Glomerular endothelial cell (primary cell): ENCODE measurements at regions not wholly inside any gene's neighbourhood (a gene's known extent, or its start where the extent isn't known, plus 50 kb on each side); places are given as distances from the start of the nearest gene placed in this dataset.

Experiments used
- DNase-seq: peaks from one replicate; pipeline ENCODE4 v3.0.0-alpha.2; 2011; ENCODE audit warnings: low read depth, low spot score; ENCODE audit errors: extremely low read depth

GRCh38 chr11:112634551-112634950, 326.7 kb upstream of the NCAM1 start:
- DNase-seq: no peak

GRCh38 chr11:112634995-112635737, 326.1 kb upstream of the NCAM1 start:
- DNase-seq: no peak

- no peak for DNase-seq
Measured at GRCh38 chr11:112637076-112637475, 324.1 kb upstream of the NCAM1 start.

GRCh38 chr11:112637876-112638275, 323.3 kb upstream of the NCAM1 start:
- DNase-seq: no peak

- no peak for DNase-seq
Measured at GRCh38 chr11:112639469-112639868, 321.8 kb upstream of the NCAM1 start.

GRCh38 chr11:112643416-112643815, 317.8 kb upstream of the NCAM1 start:
- DNase-seq: no peak

- DNase-seq: no peak
Measured at GRCh38 chr11:112644410-112645131, 316.6 kb upstream of the NCAM1 start.

GRCh38 chr11:112649856-112650255, 311.4 kb upstream of the NCAM1 start:
- DNase-seq: no peak

- DNase-seq: no peak
Measured at GRCh38 chr11:112650527-112650926, 310.7 kb upstream of the NCAM1 start.

GRCh38 chr11:112651386-112651785, 309.8 kb upstream of the NCAM1 start:
- DNase-seq: no peak

GRCh38 chr11:112652786-112653390, 308.3 kb upstream of the NCAM1 start:
- no peak for DNase-seq

- no peak for DNase-seq
Measured at GRCh38 chr11:112655371-112655770, 305.8 kb upstream of the NCAM1 start.

GRCh38 chr11:112656772-112657428, 304.3 kb upstream of the NCAM1 start:
- DNase-seq: no peak

- no peak for DNase-seq
Measured at GRCh38 chr11:112658431-112658878, 302.8 kb upstream of the NCAM1 start.

- DNase-seq: no peak
Measured at GRCh38 chr11:112661146-112661545, 300.1 kb upstream of the NCAM1 start.

- no peak for DNase-seq
Measured at GRCh38 chr11:112661571-112661970, 299.6 kb upstream of the NCAM1 start.

- DNase-seq: no peak
Measured at GRCh38 chr11:112662554-112662953, 298.7 kb upstream of the NCAM1 start.

- no peak for DNase-seq
Measured at GRCh38 chr11:112663947-112664634, 297.1 kb upstream of the NCAM1 start.

GRCh38 chr11:112665291-112665690, 295.9 kb upstream of the NCAM1 start:
- no peak for DNase-seq

GRCh38 chr11:112666253-112666652, 295.0 kb upstream of the NCAM1 start:
- DNase-seq: no peak
